ENCODE measurements at regions not wholly inside any gene's neighbourhood (a gene's known extent, or its start where the extent isn't known, plus 50 kb on each side); places are given as distances from the start of the nearest gene placed in this dataset.

- TF ChIP-seq POLR2A (IDR thresholded peaks at IDR 0.05) (no peak), CTCF (IDR thresholded peaks at IDR 0.05) (no peak)
These were observed 870.6 kb upstream of the ADGRL4 start for GRCh38 chr1:79877086-79877485.

Measured in right lobe of liver (tissue), 4 donors.